GM21515 (cell line): ENCODE measurements at regions not wholly inside any gene's neighbourhood (a gene's known extent, or its start where the extent isn't known, plus 50 kb on each side); places are given as distances from the start of the nearest gene placed in this dataset.
A peak's percentile ranks its signal among the peaks of the same experiment; 100 is the strongest.
"Not testable (repeated sequence)": the region's sequence is repeated elsewhere in the genome, so short reads cannot be mapped to it uniquely, and the experiment has no call there.

Source experiments
- ATAC-seq: cut with Tn5 transposase; IDR thresholded peaks from one replicate; pipeline ENCODE4 v1.9.1; 2021; ENCODE audit not compliant: unreplicated experiment

DNA sequence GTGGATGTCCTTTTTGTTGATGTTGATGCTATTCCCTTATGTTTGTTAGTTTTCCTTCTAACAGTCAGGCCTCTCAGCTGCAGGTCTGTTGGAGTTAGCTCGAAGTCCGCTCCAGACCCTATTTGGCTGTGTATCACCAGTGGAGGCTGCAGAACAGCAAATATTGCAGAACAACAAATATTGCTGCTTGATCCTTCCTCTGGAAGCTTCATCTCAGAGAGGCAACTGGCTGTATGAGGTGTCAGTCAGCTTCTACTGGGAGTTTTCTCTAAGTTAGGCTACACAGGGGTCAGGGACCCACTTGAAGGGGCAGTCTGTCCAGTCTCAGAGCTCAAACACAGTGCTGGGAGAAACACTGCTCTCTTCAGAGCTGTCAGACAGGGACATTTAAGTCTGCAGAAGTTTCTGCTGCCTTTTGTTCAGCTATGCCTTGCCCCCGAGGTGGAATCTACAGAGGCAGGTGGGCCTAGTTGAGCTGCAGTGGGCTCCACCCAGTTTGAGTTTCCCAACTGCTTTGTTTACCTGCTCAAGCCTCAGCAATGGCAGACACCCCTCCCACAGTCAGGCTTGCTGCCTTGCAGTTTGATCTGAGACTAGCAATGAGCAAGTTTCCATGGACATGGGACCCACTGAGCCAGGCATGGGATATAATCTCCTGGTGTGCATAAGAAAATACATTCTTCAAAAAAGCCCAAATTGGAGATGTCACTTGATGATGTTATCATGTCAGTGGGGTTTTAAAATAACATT lies 99.5 kb downstream of the KDM5D start:
- ATAC-seq = no peak

DNA sequence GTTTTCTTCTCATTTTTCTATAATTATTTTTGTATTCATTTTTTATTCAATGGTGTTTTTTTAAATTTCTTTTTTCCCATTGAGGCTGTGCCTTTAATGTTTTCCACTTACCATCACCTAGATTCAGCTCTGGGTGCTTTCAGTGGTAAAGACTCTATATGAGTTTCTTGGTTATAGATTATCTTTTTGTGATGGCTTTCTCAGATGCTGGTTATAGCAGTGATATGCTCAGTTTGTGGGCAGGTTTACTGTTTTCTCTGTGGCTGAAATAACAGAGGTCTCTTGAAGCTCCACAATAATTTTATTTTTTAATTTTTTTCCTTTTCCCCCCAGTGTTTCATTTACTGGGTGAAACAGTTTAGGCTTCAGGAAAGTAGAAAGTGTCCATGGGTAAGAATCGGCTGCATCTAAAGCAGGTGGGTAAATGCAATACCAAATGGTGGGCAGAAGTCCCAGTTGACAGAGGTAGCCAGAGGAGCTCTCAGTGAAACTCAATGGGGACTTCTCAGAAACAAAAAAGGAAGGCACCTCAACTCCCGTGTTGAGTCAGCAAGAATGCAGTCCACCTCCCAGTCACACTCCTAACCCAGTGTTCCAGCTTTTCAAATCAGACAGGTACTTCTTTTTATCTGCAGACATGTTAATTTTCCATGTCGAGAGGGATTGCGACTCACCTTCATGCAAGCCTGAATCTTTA lies 106.7 kb downstream of the KDM5D start:
- ATAC-seq = no peak

- ATAC-seq = no peak
Measured at GRCh38 chrY:19628926-19629325, 115.6 kb downstream of the KDM5D start.

DNA sequence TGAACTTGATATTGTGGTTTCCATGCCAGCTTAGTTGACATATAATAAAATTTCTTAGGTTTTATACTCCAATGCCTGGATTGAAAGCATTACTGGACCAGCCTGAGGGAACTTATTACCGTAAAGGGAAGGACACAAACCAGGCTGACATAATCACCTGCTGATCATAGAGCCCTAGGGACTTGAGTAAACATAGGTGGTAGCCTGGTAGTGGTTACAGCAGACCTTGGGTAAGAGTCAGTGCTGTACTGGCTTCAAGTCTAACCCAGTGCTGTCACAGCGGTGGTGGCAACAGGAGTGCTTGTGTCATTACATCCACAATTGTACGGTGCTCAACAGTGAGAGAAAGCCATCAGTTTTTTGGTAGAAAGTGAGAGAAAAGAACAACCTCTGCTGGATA lies 122.1 kb downstream of the KDM5D start:
- ATAC-seq = no peak

DNA sequence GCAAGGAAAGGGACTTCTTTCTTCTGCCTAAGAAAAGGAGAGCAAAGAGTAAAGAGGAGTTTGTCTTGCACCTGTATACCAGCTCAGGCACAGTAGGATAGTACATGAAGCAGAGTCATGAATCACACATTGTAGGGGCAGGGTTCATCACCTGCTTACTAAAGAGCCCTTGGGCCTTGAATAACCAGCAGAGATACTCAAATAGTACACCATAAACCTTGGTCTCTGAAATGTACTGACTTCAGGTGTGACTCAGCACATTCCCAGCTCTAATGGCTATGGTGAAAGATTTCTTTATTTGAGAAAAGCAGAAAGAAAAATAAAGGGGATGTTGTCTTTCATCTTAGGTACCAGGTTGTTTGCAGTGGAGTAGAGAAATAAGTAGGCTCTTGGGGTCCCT lies 122.8 kb downstream of the KDM5D start:
- ATAC-seq = no peak

DNA sequence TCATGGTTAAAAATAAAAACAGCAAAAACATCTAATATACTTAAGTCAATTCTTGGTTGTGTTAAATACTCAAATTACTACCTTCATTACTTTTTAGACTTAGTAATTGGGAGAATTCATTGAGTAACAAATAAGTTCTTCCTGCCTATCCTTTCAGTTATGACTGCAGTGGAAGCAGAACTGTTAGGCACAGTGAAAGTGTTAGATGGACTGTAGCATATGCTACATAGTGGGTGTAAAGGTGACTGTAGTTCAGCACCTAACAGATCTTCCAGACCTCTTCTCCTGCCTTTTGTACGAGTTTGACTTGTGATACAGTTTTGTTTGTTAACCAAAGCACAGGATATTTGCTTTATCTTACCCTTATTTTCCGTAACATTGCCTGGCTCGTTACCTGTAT lies 143.4 kb downstream of the KDM5D start:
- no peak for ATAC-seq

DNA sequence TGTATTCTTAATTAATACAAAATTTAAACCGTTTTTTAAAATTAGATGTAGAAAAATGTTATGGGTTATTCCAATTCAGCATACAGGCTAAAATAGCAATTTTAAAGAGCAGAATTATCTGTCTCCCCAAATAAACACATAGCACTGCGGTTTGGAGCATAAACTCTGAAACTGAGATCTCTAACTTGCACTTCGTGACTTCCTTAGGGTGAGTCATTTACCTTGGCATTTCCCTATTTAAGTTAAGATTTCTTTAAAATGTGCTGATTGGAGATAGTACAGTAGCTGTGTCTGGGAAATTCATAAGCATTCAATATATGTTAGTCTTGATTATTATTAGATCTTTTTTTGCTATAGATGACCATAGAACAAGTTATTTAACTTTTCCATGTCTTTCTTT lies 143.8 kb downstream of the KDM5D start:
- ATAC-seq = no peak

- no peak for ATAC-seq
Measured at GRCh38 chrY:19590235-19590634, 154.3 kb downstream of the KDM5D start.

DNA sequence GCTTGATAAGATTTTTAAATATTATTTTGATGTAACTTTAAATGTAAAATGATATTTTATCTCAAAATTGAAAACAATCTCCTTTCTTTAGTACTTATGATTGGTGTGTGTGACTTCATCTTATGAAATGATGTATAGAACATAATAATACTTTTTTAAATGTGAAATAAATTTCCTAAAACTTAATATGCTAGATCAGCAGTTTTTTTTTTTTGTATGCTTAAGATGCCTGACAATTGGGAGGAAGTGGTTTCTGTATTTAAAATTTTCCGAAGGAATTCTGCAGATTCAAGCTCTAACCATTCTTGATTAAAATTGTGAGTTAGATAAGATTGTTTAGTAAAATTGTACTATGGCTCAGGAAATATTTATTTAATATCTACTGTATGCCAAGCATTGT lies 154.9 kb downstream of the KDM5D start:
- ATAC-seq = no peak

GRCh38 chrY:19587311-19587710 lies 157.2 kb downstream of the KDM5D start:
- no peak for ATAC-seq

DNA sequence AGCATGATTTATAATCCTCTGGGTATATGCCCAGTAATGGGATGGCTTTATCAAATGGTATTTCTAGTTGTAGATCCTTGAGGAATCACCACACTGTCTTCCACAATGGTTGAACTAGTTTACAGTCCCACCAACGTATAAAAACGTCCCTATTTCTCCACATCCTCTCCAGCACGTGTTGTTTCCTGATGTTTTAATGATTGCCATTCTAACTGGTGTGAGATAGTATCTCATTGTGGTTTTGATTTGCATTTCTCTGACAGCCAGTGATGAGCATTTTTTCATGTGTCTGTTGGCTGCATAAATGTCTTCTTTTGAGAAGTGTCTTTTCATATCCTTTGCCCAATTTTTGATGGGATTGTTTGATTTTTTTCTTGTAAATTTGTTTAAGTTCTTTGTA lies 163.5 kb downstream of the KDM5D start:
- ATAC-seq = not testable (repeated sequence)

DNA sequence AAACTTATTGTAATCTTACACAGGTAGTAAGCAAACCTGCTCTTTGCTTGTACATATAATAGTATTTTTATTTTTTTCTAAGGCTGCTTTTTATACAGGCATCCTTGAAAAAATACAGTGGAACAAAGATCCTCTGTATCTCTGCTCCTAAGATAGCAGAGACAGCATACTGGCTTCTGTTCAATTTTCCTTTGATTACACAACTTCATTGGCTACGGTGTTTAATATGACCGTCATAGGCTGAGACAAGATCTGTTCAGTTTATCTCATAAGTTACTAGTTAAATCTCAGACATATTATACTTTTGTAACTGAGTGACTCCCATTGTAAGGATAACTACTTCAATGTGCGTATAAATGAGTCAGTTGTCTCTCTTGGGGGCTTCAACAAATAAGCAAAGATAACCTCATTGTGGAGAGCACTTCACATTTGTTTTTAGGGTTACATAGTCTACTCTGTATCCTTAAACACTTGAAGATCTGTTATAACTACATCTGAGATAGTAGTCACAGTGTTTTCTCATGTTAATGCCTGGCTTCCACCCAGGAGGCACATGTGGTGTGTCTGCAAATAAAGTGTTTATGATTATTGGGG lies 166.1 kb downstream of the KDM5D start:
- ATAC-seq = no peak

DNA sequence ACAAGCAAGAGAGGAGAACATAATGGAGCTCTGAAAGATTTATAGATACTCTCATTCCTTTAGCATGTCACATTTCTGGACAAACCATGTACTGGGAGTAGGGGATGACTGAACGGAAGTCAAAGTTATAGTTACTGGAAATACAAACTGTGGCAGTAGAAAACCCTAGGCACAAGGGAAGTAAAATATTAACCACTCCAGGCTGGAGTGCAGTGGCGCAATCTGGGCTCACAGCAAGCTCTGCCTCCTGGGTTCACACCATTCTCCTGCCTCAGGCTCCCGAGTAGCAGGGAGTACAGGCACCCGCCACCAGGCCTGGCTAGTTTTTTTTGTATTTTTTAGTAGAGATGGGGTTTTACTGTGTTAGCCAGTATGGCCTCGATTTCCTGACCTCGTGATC lies 167.3 kb downstream of the KDM5D start:
- ATAC-seq = no peak

DNA sequence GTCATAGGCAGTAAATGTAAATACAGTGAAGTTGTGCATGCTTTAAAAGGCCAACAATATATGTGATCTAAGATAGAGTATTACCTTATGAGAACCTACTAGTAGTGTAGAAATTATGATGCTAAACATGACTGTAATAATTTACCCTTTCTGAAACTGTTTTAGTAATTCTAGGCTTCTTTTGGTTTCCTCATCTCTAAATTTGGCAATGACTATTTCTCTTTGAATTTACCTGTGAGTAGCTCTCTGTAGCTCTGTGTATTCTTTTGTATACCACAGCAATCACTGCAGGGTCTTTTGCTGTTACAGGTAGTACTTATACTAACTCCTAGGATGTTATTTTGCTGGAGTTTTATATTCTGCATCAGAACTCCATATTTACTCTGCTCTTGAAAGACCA lies 169.6 kb downstream of the KDM5D start:
- ATAC-seq = peak; percentile 43

DNA sequence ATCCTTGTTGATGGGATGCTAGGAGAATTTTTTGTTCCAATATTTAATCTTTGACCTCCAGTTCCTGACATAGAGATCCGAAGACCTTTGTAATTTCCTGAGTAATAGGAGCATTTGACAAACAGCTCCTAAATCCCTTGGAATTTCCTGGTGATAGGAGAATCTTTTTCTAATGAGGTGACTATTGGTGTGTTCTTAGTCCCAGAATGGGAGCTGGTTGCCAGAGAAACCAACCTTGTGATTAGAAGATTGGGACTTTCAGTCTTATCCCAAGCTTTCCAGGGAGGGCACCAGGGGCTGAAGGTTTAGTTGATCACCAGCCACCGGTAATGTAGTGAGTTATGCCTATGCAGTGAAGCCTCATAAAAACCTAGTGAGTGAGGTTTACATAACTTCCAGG lies 170.9 kb downstream of the KDM5D start:
- ATAC-seq = no peak

DNA sequence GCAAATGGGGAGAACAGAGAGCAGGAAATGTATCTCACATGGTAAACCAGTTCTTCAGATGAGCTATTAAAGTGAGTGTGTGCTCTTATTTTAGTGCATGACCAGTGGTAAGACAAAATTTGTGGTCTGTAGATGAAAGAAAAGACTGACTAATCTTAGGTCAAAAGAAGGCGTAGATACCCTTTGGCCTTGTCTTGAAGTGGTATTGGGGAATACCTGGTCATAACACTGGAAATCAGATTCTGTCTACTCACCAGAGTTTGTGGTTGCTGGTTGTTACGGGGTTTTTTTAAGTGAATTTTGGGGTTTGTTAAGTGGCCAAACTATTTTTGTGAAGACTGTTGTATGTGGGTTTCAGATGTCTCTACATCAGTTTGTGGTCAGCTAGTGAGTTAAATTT lies 173.5 kb downstream of the KDM5D start:
- ATAC-seq = peak; percentile 35

DNA sequence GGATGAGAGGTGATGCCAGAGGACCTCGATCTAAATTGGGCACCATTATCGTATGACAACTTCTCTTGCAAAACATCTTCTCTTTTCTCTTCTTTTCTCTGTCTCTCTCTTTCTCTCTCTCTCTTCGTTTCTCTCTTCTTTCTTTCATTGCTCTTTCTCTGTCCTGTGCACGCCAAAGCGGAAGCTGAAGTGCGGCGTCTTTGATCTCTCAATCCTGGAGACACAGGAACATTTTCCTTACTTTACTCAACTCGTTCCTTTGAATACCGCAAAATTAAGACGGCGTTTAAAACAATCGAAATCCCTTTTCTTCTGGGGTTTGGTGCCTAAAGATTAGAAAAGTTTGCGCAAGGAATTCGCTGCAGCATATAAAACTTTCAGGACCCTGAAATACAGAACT lies 176.6 kb downstream of the KDM5D start:
- peak; percentile 4 for ATAC-seq

DNA sequence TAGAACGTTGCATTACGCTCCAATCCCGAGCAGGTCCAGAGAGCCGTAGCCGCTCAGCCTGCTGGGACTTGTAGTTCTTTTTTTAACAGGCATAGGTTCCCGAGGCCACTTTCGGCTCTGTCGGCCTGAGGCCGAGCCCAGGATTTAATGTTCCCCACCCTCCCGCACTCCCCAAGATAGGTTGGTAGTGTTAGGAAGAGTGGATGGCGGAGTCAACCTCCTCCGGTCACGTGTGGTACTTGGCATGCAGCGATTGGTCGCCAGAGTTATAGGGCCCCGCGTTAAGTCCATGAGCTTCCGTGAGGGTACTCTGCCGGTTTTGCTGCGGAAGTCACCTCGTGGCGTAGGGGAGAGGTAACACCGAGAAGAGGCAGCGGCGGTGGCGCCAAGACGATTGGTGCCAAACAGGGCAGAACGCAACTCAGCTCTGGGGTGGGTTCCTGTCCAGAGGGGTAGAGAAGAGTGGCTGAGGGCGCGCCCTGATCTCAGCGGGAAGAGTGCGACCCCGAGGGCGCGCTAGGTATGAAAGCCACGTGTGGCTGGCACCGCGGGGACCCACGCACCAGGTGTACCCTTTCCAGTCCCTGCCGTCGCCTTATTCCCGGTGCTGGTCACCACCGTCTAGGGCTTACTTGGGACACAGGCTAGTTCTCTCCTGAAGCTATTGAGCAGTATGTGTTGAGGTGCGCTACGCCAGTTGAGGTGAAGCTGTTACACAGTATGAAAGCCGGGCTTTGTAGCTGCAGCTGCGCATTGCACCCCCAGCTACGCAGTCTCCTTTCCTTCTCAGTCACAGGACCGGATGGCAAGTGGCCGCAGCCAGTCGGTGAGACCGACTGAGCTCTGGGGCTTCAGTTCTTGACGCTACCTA lies 177.2 kb downstream of the KDM5D start:
- peak; percentile 74 for ATAC-seq

- no peak for ATAC-seq
Measured at GRCh38 chrY:19559161-19559560, 185.4 kb downstream of the KDM5D start.

DNA sequence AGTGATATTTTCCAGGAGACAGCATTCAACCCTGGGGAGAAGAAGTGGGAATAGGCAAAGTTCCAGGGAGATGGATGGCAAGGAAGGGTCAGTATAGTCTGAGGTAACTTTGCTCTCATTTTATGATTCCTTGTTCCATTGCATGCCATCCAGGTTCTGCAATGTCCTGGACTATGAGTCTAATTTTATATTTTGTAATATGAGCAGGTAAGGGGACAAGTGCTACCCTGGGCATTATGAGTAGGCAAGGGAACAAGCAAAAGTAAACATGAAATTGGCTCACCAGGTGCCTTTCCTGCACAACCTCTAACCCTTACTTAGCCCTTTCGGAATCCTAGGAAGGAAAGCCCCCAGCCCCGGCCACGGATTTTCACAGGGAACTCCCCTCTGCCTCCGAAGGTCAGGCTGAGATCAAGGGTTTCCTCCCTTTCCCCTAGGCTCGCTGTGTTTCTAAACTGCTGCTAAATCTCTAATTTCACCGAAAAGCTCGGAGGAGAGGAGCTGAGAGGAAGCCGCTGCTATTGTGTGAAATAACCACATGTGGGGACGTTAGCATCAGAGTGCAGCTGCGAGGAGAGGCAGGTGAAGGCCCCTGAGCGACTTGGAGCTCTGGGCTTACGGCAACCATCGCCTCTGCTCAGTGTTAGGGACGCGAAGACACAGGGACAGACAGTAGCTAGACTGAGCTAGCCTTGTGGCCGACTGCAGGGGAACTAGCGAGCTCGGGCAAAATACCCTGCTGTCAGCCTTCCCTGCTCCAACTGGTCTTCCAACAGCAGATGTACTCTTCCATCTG lies 194.7 kb downstream of the KDM5D start:
- ATAC-seq = no peak
